Endothelial cell of umbilical vein (primary cell): ENCODE measurements at regions not wholly inside any gene's neighbourhood (a gene's known extent, or its start where the extent isn't known, plus 50 kb on each side); places are given as distances from the start of the nearest gene placed in this dataset.

Experiments used
- BruUV-seq: library from RNA; stranded (reverse); fragments of 400-500 nt; replicated peaks from 2 replicates; lab custom pipeline; 2021; lab: Mats Ljungman, UMichigan
- CTCF ChIA-PET: fragments of 300-600, 350-600 bp; sonication (Branson Sonifier 250); formaldehyde crosslinking; loops from one replicate; lab custom pipeline; 2021; ENCODE audit warnings: antibody characterized with exemption, inconsistent platforms; lab: Charles Lee
- POLR2A ChIA-PET: fragments of 300-600, 350-600 bp; sonication (Branson Sonifier 250); formaldehyde crosslinking; loops from one replicate; lab custom pipeline; 2021; ENCODE audit warnings: antibody characterized with exemption, inconsistent platforms; lab: Charles Lee
- DNase-seq: peaks from one replicate; pipeline ENCODE4 v3.0.0-alpha.2; 2011; ENCODE audit warnings: low read depth, low spot score
- FAIRE-seq: peaks from 2 replicates; lab custom pipeline; 2011; peaks lifted over from hg19 to GRCh38; lab: Jason Lieb, UNC
- H2AFZ ChIP-seq: 2 replicates; pipeline ENCODE4 v1.6.0; 2012; ENCODE audit warnings: low read depth, low read length, control low read depth, inconsistent platforms
- H3K27ac ChIP-seq: 2 replicates; pipeline ENCODE4 v1.5.1; 2011; ENCODE audit warnings: low read depth, mild to moderate bottlenecking, control low read depth, low read length, moderate library complexity; ENCODE audit not compliant: insufficient read depth
- H3K27me3 ChIP-seq, 2 experiments: 2 replicates each; pipeline versions ENCODE4 v1.6.0 to v1.6.1; 2011; ENCODE audit warnings: low read length in 2 of 2, mixed read lengths in 1 of 2; ENCODE audit not compliant: control insufficient read depth in 2 of 2, insufficient read depth in 2 of 2
- H3K36me3 ChIP-seq, 2 experiments: 2 replicates in 1 of 2; 3 replicates in 1 of 2; pipeline ENCODE4 v1.5.1; 2011; ENCODE audit warnings: low read length in 2 of 2, mild to moderate bottlenecking in 1 of 2, moderate library complexity in 1 of 2; ENCODE audit not compliant: control insufficient read depth in 2 of 2, insufficient read depth in 2 of 2; ENCODE audit errors: extremely low read depth in 1 of 2
- H3K4me1 ChIP-seq: 3 replicates; pipeline ENCODE4 v1.5.1; 2011; ENCODE audit warnings: mild to moderate bottlenecking, low read length; ENCODE audit not compliant: control insufficient read depth, insufficient read depth; ENCODE audit errors: extremely low read depth
- H3K4me2 ChIP-seq: 2 replicates; pipeline ENCODE4 v1.6.1; 2011; ENCODE audit warnings: low read length, control low read depth, mixed read lengths; ENCODE audit not compliant: insufficient read depth
- H3K4me3 ChIP-seq, 3 experiments: fragments of 200-600 bp in 1 of 3; sonication (generic), shearing (Covaris generic) in 1 of 3; replicated peaks in 1 of 3; 2 replicates each; pipeline ENCODE4 v1.5.1; 2011 to 2016; ENCODE audit warnings: control low read depth in 3 of 3, low read length in 3 of 3, mild to moderate bottlenecking in 2 of 3, inconsistent platforms in 1 of 3, low read depth in 1 of 3, moderate library complexity in 1 of 3; ENCODE audit not compliant: insufficient read depth in 1 of 3
- H3K79me2 ChIP-seq: 2 replicates; pipeline ENCODE4 v1.6.0; 2012; ENCODE audit warnings: low read length, inconsistent platforms; ENCODE audit not compliant: control insufficient read depth, insufficient read depth
- H3K9ac ChIP-seq: replicated peaks from 2 replicates; pipeline ENCODE3; 2011; ENCODE audit warnings: low read length, control low read depth; ENCODE audit not compliant: insufficient read depth; ENCODE audit errors: extremely low read depth
- H3K9me1 ChIP-seq: replicated peaks from 3 replicates; pipeline ENCODE4 v1.6.0; 2011; ENCODE audit warnings: mild to moderate bottlenecking, low read length; ENCODE audit not compliant: control insufficient read depth, insufficient read depth; ENCODE audit errors: extremely low read depth
- H3K9me3 ChIP-seq: replicated peaks from 2 replicates; pipeline ENCODE4 v1.5.1; 2012; ENCODE audit warnings: low read length, inconsistent platforms; ENCODE audit not compliant: control insufficient read depth, insufficient read depth
- H4K20me1 ChIP-seq: replicated peaks from 2 replicates; pipeline ENCODE3; 2011; ENCODE audit warnings: mild to moderate bottlenecking, low read length; ENCODE audit not compliant: control insufficient read depth, insufficient read depth; ENCODE audit errors: extremely low read depth
- CTCF ChIP-seq, 2 donors: IDR thresholded peaks; 1 replicate in 1 of 2; 2 replicates in 1 of 2; pipeline ENCODE4 v1.5.1; 2011; ENCODE audit warnings: low read length in 2 of 2, mild to moderate bottlenecking in 2 of 2, moderate library complexity in 2 of 2, control low read depth in 1 of 2, inconsistent platforms in 1 of 2, low read depth in 1 of 2; ENCODE audit not compliant: insufficient read depth in 1 of 2; ENCODE audit errors: extremely low read depth in 1 of 2
- EZH2 ChIP-seq: IDR thresholded peaks from 2 replicates; pipeline ENCODE4 v1.6.1; 2012; ENCODE audit warnings: borderline replicate concordance, low read depth, mild to moderate bottlenecking, moderate library complexity, low read length, inconsistent platforms; ENCODE audit not compliant: severe bottlenecking
- FOS ChIP-seq: IDR thresholded peaks from 2 replicates; pipeline ENCODE4 v1.6.1; 2011; ENCODE audit warnings: mild to moderate bottlenecking, low read length, moderate library complexity, borderline replicate concordance; ENCODE audit not compliant: insufficient read depth
- JUN ChIP-seq: IDR thresholded peaks from 2 replicates; pipeline ENCODE4 v1.6.1; 2011; ENCODE audit warnings: borderline replicate concordance, low read depth; ENCODE audit not compliant: insufficient read length, insufficient read depth
- POLR2A ChIP-seq: IDR thresholded peaks from 2 replicates; pipeline ENCODE4 v1.6.1; 2012; ENCODE audit warnings: low read depth, mild to moderate bottlenecking, control low read depth, low read length
- POLR2AphosphoS5 ChIP-seq: IDR thresholded peaks from 2 replicates; pipeline ENCODE4 v1.6.1; 2012; ENCODE audit warnings: low read depth, mild to moderate bottlenecking, control low read depth, low read length, moderate library complexity; ENCODE audit not compliant: insufficient read depth
- dilution Hi-C: fragments of 300-500 bp; cut with MboI; formaldehyde crosslinking; loops from one replicate; pipeline ENCODE4 v1.15.0; 2019; ENCODE audit warnings: low sequenced_read_pairs; ENCODE audit not compliant: extremely low pct_ligation_motif_present
- intact Hi-C: fragments of 100-400 bp; cut with micrococcal nuclease; formaldehyde crosslinking; loops from one replicate; pipeline ENCODE4 v1.10.0; 2022

- no peak for TF ChIP-seq POLR2AphosphoS5
- no peak for TF ChIP-seq CTCF (IDR thresholded peaks at IDR 0.05; ENCODE audit: extremely low read depth in 1 of 2, insufficient read depth in 1 of 2, low read depth in 1 of 2, low read length in 2 of 2)
- TF ChIP-seq JUN: no peak
- no peak for TF ChIP-seq POLR2A
- TF ChIP-seq FOS: no peak
- no peak for TF ChIP-seq EZH2
- Histone ChIP-seq H3K36me3 (no peaks in the 10 kb centered on the region), H2AFZ (no peak overlapping the region), H3K9ac (no peak overlapping the region), H3K4me3 (no peak overlapping the region), H3K79me2 (no peaks in the 10 kb centered on the region), H4K20me1 (no peaks in the 10 kb centered on the region), H3K4me2 (no peak overlapping the region), H3K27ac (no peak overlapping the region), H3K27me3 (peaks cover 8 to 9% of the 10 kb centered on the region in 2 experiments), H3K9me3 (no peaks in the 10 kb centered on the region), H3K9me1 (no peaks in the 10 kb centered on the region), H3K4me1 (no peaks in the 10 kb centered on the region)
- FAIRE-seq (no peak), DNase-seq (no peak)
- dilution Hi-C loops: no loop called here
- POLR2A ChIA-PET: no interaction called here
- BruUV-seq: no TSS peak
- intact Hi-C loops: no loop called here
- CTCF ChIA-PET: no interaction called here
These were observed 126.3 kb downstream of the C5orf15 start for GRCh38 chr5:133841831-133842750.
